NCI-H446 treated with DMSO at 0.1 percent for 48 hours (cell line): ENCODE measurements at regions not wholly inside any gene's neighbourhood (a gene's known extent, or its start where the extent isn't known, plus 50 kb on each side); places are given as distances from the start of the nearest gene placed in this dataset.
"Not testable (repeated sequence)": the region's sequence is repeated elsewhere in the genome, so short reads cannot be mapped to it uniquely, and the experiment has no call there.

Experiments used
- DNase-seq: peaks from one replicate; lab custom pipeline; 2025; lab: John Stamatoyannopoulos, UW

GRCh38 chr15:31433091-31433490 lies 106.5 kb downstream of the KLF13 start:
- DNase-seq: no peak

GRCh38 chr15:31433574-31433973 lies 106.9 kb downstream of the KLF13 start:
- no peak for DNase-seq

DNA sequence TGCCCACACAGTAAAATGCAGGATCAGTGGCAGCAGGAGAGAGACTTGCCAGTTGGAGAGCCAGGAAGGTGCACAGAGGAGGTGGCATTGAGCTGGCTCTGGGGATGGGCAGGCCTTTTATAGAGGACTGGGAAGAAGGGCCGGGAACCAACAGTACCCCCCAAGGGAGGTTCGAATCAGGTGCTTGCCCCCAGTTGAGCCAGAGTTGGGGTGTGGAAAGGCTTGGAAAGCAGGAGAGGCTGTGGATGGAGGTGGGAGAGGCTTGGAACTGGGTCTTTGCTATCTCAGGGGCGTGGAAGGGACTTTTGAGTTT lies 107.6 kb downstream of the KLF13 start:
- DNase-seq: no peak

GRCh38 chr15:31434588-31435260 lies 108.1 kb downstream of the KLF13 start:
- DNase-seq: no peak

DNA sequence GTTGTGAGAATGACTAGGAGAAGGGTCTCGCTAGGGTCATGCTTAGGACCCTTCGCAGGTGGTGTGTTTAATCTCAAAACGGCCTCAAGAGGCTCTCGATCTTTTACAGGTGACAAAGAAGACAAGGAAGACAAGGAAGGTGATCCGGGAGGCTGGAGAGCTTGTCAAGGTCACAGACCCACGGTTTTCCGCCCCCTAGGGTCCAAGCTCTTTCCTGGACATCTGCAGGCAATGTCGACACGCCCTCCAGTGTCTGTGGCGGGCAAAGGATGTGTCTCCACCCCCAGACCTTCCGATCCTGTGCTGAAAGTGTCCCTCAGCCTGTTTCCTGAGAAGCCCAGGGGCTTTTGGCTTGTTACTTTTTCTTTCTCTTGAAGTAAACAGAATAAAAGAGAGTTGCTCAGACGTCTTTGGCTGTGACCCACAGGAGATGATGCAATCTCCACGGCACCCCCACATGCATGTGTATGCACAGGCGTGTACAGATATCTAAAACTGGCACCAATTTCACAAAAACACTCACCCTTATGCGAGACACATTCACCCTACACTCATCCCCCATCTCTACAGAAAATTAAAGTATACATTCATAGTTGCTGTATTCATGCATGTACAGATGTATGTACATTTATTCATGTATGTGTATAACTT lies 108.8 kb downstream of the KLF13 start:
- no peak for DNase-seq

GRCh38 chr15:31435912-31436628 lies 109.4 kb downstream of the KLF13 start:
- no peak for DNase-seq

DNA sequence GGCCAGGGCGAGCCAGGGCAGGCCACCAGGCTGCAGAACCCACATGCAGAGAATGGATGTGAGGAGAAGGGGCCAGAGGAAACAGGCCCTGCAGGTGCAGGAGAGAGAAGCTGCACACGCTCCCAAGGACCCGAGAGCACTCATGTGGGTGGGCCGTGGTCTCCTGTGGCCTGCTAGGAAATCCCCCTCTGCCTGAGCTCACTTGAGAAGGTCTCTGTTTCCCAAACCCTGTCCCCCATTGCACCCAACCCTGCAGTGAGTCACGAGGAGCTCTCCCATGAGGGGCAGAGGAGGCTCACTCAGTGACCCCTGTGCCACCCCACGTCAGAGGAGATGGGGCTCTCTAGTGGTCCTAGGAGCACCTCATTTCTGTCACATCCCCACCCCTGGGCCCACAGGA lies 111.1 kb downstream of the KLF13 start:
- no peak for DNase-seq

DNA sequence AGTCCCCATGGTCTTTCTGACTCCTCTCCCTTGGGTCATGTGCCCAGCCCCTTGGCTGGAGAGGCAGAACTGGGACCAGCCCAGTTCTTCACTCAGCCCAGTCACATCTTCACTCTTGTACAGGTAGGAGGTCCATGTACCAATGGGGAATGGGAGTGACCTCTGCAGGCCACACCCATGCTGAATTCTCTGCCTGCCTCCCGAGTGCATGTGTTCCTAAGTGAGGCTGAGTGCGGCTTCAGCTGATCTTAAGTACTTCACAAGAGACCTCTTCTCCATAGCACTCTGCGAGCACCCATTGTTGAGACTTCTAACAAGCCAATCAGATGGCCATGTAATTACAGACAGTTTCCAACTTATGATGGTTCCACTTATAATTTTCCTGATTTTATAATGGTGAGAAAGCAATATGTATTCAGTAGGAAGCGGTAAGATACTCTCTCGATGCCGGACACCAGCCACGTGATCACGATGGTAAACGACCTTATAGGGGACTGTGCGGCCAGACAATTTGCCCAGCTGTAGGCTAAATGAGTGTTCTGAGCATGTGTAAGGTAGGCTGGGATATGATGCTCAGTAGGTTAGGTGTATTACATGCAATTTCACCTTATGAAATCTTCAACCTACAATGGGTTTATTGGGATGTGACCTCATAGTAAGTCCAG lies 112.1 kb downstream of the KLF13 start:
- no peak for DNase-seq

DNA sequence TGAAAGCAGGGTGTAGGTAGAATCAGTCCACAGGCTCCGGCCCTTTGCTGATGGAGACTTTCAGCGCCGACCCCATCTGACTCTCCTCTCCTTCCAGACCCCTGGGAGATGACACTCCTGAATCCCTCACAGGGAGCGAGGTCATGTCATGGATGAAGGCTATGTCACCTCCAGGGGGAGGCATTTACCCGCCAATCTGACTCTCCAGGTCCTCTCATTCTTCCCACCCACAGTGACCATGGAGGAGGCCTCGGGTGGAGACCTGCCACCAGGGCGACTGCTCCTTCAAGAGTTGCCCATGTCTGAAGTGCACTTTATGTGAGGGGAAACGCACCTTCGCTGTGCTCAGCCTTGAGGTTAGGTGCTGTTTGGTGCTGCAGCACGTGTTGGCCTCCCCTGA lies 112.7 kb downstream of the KLF13 start:
- no peak for DNase-seq

- not testable (repeated sequence) for DNase-seq
These were observed 113.6 kb downstream of the KLF13 start for GRCh38 chr15:31440216-31440615.

DNA sequence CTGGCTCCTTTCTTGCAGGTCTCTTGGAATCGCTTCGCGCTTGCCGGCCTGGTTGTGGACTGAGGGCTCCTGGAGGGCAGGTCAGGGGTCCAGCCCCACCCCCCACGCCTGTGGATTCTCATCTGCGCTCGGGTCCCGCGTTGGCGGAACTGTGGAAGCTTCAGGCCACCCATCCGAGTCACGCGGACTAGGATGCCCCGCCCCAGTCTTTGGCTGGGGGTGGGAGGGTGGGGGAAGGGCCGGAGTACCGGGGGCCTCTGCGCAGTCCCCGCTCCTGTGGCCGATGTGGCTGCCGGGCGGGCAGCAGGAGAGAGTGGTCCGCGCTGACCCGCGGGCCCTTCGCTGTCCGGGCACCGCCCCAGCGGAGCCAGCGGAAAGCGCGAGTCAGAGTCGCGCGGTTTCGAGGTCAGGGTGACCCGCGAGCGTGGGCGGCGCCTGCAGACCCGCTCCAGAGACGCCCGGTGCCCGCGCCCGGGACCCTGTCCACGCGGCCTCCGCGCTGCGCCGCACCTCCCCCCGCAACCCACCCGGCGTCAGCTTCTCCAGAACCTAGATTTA lies 114.2 kb downstream of the KLF13 start:
- DNase-seq: no peak

- no peak for DNase-seq
These were observed 115.6 kb downstream of the KLF13 start for GRCh38 chr15:31442226-31442625.

- DNase-seq: no peak
These were observed 116.1 kb downstream of the KLF13 start for GRCh38 chr15:31442699-31443111.

GRCh38 chr15:31444844-31445243 lies 118.2 kb downstream of the KLF13 start:
- DNase-seq: no peak

GRCh38 chr15:31446546-31446945 lies 119.9 kb downstream of the KLF13 start:
- DNase-seq: no peak

- no peak for DNase-seq
These were observed 121.4 kb downstream of the KLF13 start for GRCh38 chr15:31447931-31448634.

GRCh38 chr15:31448635-31448979 lies 122.0 kb downstream of the KLF13 start:
- no peak for DNase-seq

- no peak for DNase-seq
These were observed 126.2 kb downstream of the KLF13 start for GRCh38 chr15:31452595-31453557.

DNA sequence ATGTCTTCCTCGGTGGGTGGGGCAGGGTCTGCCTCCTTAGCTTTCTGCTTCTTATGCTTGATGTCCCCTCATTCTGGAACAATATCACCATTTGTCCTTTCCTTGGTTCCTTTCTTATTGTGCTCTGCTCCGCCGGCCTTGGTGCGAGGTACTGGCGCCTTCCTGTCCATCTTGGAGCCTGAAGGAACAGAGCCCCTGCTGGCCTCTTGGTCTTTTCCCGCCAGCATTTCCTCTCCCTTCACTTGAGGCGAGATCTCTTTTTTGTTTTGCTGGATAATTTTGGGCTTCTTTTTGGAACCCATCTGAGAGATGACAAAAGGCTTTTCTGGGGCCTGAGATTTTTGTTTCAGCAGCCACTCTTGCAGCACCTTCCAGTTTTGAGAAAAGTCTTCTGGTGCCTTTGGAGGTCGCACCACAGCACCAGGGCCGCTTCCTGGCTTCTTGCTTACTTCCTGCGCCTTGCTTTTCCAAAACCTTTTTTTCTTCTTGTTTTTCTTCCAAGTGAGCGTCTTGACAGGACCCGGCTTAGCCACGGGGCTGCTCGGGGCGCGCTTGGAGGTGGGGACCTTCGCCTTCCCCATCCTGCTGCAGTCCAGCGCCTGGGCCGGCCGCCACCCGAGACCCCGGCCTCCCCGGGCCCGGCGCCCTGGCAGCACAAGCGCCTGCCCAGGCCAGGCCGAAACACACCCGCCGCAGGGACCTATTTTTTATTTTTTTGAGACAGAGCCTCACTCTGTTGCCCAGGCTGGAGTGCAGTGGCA lies 127.1 kb downstream of the KLF13 start:
- no peak for DNase-seq

- DNase-seq: no peak
These were observed 128.9 kb downstream of the KLF13 start for GRCh38 chr15:31455499-31455898.
